NCI-H526 (cell line): ENCODE measurements at regions not wholly inside any gene's neighbourhood (a gene's known extent, or its start where the extent isn't known, plus 50 kb on each side); places are given as distances from the start of the nearest gene placed in this dataset.

ENCODE experiments used
- DNase-seq, 2 experiments: peaks; one replicate each; lab custom pipeline; 2025; lab: John Stamatoyannopoulos, UW

- no peak for DNase-seq
Measured at GRCh38 chr9:79796411-79796810, 224.6 kb downstream of the TLE4 start.

- no peak for DNase-seq
Measured at GRCh38 chr9:79788662-79789061, 216.9 kb downstream of the TLE4 start.

- no peak for DNase-seq
Measured at GRCh38 chr9:79781263-79781662, 209.5 kb downstream of the TLE4 start.

GRCh38 chr9:79780559-79780958, 208.8 kb downstream of the TLE4 start:
- DNase-seq: no peak

- DNase-seq: no peak
Measured at GRCh38 chr9:79779901-79780300, 208.1 kb downstream of the TLE4 start.

- DNase-seq: no peak
Measured at GRCh38 chr9:79778581-79778980, 206.8 kb downstream of the TLE4 start.

GRCh38 chr9:79776581-79776980, 204.8 kb downstream of the TLE4 start:
- no peak for DNase-seq
